ENCODE measurements at regions not wholly inside any gene's neighbourhood (a gene's known extent, or its start where the extent isn't known, plus 50 kb on each side); places are given as distances from the start of the nearest gene placed in this dataset.

- H3K4me1 ChIP-seq (ENCODE audit: insufficient read depth, low read length): no peaks in the 10 kb centered on the region
- no peaks in the 10 kb centered on the region for H4K20me1 ChIP-seq (ENCODE audit: insufficient read depth, low read length)
- no peak overlapping the region for H3K4me3 ChIP-seq (replicated peaks in 1 of 3; ENCODE audit: insufficient read depth in 1 of 3, low read depth in 2 of 3, low read length in 3 of 3)
- no peak for FAIRE-seq
- no TSS peak for BruUV-seq (replicated peaks)
- TF ChIP-seq CHCHD3 (CRISPR knock-in tag; IDR thresholded peaks at IDR 0.05) (no peak), ZNF124 (CRISPR knock-in tag; IDR thresholded peaks at IDR 0.05) (no peak), RAD21 (CRISPR knock-in tag; IDR thresholded peaks at IDR 0.05) (no peak), PBX3 (CRISPR knock-in tag; IDR thresholded peaks at IDR 0.05; ENCODE audit: borderline replicate concordance) (no peak), CBX5 (CRISPR knock-in tag; IDR thresholded peaks at IDR 0.05; ENCODE audit: borderline replicate concordance) (no peak), WIZ (CRISPR knock-in tag; IDR thresholded peaks at IDR 0.05) (no peak)
- H3K4me2 ChIP-seq (ENCODE audit: low read depth, low read length): no peak overlapping the region
- intact Hi-C loops (cut with micrococcal nuclease; ENCODE audit: unreplicated experiment) (no loop called here), in situ Hi-C loops (cut with HindIII; ENCODE audit: extremely low pct_ligation_motif_present, low pct_unique_long_range_greater_than_20kb) (no loop called here)
- no peak for DNase-seq (ENCODE audit: low spot score)
- no peaks in the 10 kb centered on the region for H3K36me3 ChIP-seq (replicated peaks in 1 of 2; ENCODE audit: control insufficient read depth in 1 of 2, insufficient read depth in 2 of 2, low read length in 2 of 2)
- ChIA-PET POLR2A (no interaction called here), CTCF (ENCODE audit: low intra/inter-chr PET ratio, low total read pairs) (no interaction called here)
- no peak overlapping the region for H2AFZ ChIP-seq (ENCODE audit: low read length)
- H3K9me3 ChIP-seq (ENCODE audit: low read length): no peaks in the 10 kb centered on the region
- no peak overlapping the region for H3K9ac ChIP-seq (ENCODE audit: insufficient read depth, low read depth, low read length)
- WGBS (ENCODE audit: low lambda C conversion rate): 5% methylated on average over 2 of the region's 2 CpGs
- no peak for ATAC-seq
- no peaks in the 10 kb centered on the region for H3K79me2 ChIP-seq (ENCODE audit: insufficient read depth, low read length)
- H3K27ac ChIP-seq (ENCODE audit: extremely low read length, insufficient read depth, low read length): no peak overlapping the region
- H3K27me3 ChIP-seq (ENCODE audit: control insufficient read depth in 1 of 2, insufficient read depth in 2 of 2, low read length in 2 of 2): no peaks in the 10 kb centered on the region
Measured at GRCh38 chr7:110066843-110067242, 1024.1 kb upstream of the LRRN3 start.

DNA sequence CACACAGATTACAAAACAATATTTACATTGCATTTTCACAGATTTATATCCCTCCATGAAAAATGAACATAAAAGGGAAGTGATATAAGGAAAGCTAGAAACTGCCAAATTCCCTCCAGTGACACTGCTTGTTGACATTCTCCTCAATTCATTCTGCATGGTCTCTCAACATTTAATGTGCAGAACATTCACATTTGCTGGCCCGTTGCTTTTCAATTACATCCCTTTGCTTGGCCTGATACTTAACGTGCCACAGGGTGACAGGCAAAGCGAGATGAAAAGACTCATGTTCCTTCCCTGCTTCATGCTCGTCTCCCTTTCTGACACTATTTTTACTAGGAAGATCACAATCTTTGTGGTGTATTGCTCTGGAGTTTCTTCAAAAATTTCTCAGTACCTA lies 1019.7 kb upstream of the LRRN3 start:
- no peak overlapping the region for H2AFZ ChIP-seq (ENCODE audit: low read length)
- TF ChIP-seq EEA1 (CRISPR knock-in tag; IDR thresholded peaks at IDR 0.05; ENCODE audit: borderline replicate concordance): no peak
- TF ChIP-seq, protein P1, sequence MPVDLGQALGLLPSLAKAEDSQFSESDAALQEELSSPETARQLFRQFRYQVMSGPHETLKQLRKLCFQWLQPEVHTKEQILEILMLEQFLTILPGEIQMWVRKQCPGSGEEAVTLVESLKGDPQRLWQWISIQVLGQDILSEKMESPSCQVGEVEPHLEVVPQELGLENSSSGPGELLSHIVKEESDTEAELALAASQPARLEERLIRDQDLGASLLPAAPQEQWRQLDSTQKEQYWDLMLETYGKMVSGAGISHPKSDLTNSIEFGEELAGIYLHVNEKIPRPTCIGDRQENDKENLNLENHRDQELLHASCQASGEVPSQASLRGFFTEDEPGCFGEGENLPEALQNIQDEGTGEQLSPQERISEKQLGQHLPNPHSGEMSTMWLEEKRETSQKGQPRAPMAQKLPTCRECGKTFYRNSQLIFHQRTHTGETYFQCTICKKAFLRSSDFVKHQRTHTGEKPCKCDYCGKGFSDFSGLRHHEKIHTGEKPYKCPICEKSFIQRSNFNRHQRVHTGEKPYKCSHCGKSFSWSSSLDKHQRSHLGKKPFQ (CRISPR knock-in tag; IDR thresholded peaks at IDR 0.05; ENCODE audit: insufficient replicate concordance): no peak
- TF ChIP-seq SMARCE1 (IDR thresholded peaks at IDR 0.05; ENCODE audit: borderline replicate concordance): no peak
- no peak for TF ChIP-seq ZNF598 (CRISPR knock-in tag; IDR thresholded peaks at IDR 0.05; ENCODE audit: borderline replicate concordance)
- no peak for TF ChIP-seq ZMYM4 (CRISPR knock-in tag; IDR thresholded peaks at IDR 0.05)

More for the DNA sequence above, 1019.7 kb upstream of the LRRN3 start:
- 0% methylated on average over 4 of the region's 4 CpGs for WGBS (ENCODE audit: low lambda C conversion rate)
- ATAC-seq: no peak
- H3K36me3 ChIP-seq (replicated peaks in 1 of 2; ENCODE audit: control insufficient read depth in 1 of 2, insufficient read depth in 2 of 2, low read length in 2 of 2): no peaks in the 10 kb centered on the region
- ChIA-PET POLR2A (no interaction called here), CTCF (ENCODE audit: low intra/inter-chr PET ratio, low total read pairs) (no interaction called here)
- no peaks in the 10 kb centered on the region; the same call in 1 of the 2 replicates for H4K20me1 ChIP-seq (ENCODE audit: insufficient read depth, low read length)
- no peak for FAIRE-seq
- no peak overlapping the region for H3K4me2 ChIP-seq (ENCODE audit: low read depth, low read length)
- H3K27me3 ChIP-seq (ENCODE audit: control insufficient read depth in 1 of 2, insufficient read depth in 2 of 2, low read length in 2 of 2): no peaks in the 10 kb centered on the region
- DNase-seq (ENCODE audit: low spot score): no peak
- no peak overlapping the region for H3K4me3 ChIP-seq (replicated peaks in 1 of 3; ENCODE audit: insufficient read depth in 1 of 3, low read depth in 2 of 3, low read length in 3 of 3)
- no peaks in the 10 kb centered on the region for H3K4me1 ChIP-seq (ENCODE audit: insufficient read depth, low read length)
- in situ Hi-C loops (cut with HindIII; ENCODE audit: extremely low pct_ligation_motif_present, low pct_unique_long_range_greater_than_20kb) (no loop called here), intact Hi-C loops (cut with micrococcal nuclease; ENCODE audit: unreplicated experiment) (no loop called here)
- BruUV-seq (replicated peaks): no TSS peak
- H3K27ac ChIP-seq (ENCODE audit: extremely low read length, insufficient read depth, low read length): no peak overlapping the region
- no peaks in the 10 kb centered on the region for H3K9me3 ChIP-seq (ENCODE audit: low read length)
- no peak overlapping the region for H3K9ac ChIP-seq (ENCODE audit: insufficient read depth, low read depth, low read length)
- H3K79me2 ChIP-seq (ENCODE audit: insufficient read depth, low read length): no peaks in the 10 kb centered on the region
